HG03457 (cell line): ENCODE measurements at regions not wholly inside any gene's neighbourhood (a gene's known extent, or its start where the extent isn't known, plus 50 kb on each side); places are given as distances from the start of the nearest gene placed in this dataset.

ENCODE experiments used
- ATAC-seq: cut with Tn5 transposase; IDR thresholded peaks from one replicate; pipeline ENCODE4 v1.9.1; 2021; ENCODE audit warnings: moderate number of reproducible peaks; ENCODE audit not compliant: unreplicated experiment

- no peak for ATAC-seq
Measured at GRCh38 chr13:109868578-109869311, 82.4 kb upstream of the IRS2 start.

GRCh38 chr13:109867766-109868165 lies 81.4 kb upstream of the IRS2 start:
- ATAC-seq, result no peak

DNA sequence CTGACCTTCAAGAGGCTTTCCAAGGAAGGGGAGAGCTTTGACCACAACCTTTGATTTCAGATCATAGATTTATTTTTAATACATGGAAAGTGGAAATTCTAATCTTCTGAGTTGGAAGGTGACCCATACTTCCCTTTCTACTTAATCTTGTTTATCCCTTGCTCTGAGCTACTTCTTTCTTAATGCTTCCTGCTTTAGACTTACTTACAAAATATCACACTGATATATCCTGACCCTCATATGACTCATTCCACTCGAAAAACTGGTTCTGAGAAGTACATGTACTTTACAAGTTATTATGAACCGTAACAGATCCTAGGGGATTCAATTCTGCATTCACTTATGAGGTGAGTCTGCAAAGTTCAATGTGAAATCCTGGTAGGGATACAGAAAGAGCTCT lies 76.2 kb upstream of the IRS2 start:
- no peak for ATAC-seq

GRCh38 chr13:109859898-109860297 lies 73.5 kb upstream of the IRS2 start:
- no peak for ATAC-seq

DNA sequence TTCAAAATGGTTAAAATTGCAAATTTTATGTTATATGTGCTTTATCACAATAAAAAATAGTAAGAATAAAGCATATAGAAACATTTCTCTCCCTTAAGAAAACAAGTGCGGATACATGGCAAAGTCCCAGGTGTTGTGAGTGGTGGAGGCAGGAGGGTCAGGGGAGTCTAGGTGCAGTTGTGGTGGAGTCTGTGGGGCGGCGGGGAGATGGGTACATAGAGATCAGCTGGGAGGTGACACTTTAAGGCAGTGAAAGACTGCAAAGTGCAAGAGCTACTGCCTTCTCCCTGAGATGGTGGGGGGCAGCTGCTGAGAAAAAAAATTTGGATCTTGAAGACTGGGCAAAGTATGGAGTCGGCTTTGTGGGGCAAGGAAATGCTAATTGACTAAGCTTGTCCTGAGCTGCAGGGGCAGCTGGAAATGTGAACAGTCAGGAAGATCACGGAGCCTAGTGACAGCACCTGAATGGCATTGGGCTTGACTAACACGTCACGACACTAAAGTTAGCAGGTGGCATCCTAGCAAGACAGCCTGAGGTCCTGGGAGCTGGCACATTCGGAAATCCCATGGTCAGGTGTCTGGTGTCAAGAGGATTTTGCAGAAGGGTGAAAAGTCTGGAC lies 72.9 kb upstream of the IRS2 start:
- no peak for ATAC-seq

- no peak for ATAC-seq
Measured at GRCh38 chr13:109858319-109858718, 71.9 kb upstream of the IRS2 start.

DNA sequence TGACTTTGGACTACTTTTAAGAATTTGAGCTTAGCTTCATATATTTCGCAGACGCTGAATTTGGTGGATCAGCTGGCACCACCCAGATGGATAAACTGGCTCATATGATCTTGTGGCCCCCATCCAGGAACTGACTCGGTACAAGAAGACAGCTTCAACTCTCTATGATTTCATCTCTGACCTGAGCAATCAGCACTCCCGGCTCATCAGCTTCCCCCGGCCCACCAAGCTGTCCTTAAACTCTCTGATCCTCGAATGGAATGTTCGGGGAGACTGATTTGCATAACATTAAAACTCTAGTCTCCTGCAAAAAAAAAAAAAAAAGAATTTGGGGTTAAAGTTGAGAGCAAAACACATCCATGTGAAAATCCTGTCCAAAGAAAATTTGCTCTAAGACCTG lies 71.4 kb upstream of the IRS2 start:
- no peak for ATAC-seq

DNA sequence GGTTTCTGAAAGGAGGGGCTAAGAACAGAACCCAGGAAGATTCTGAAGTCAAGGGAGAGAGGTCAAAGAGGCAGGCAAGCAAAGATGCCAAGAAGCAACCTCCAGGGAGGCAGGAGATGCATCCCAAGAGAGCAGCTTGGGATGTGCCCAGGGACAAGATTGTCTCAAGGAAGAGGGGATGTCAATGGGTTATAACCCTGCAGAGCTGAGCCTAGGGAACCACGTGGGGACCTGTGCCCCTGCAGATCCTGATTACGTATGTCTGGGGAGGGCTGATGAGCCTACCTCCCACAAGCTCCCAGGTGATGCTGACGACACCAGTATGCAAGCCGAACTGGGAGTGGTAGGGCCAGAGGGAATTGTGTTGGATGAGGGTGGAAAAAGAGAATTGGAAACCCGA lies 70.9 kb upstream of the IRS2 start:
- ATAC-seq, result no peak

GRCh38 chr13:109856350-109856749 lies 70.0 kb upstream of the IRS2 start:
- ATAC-seq, result no peak

DNA sequence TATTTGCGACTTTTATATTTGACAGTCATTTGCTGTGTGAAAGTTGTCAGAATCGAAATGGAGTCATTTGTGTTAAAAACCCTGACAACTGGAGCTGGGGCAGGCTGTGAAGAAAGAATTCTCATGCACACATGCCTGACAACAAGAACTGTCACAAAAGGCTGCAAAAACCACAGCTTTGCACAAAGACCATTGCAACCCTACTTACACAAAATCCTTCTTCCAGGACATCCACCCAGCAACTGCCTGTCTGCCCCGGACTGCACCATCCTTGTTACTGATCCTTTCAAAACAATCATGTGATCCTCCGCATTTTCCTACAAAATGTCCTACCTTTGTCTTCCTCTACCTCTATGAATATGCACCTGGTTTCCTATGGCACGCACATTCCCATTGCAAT lies 66.8 kb upstream of the IRS2 start:
- ATAC-seq, result no peak

DNA sequence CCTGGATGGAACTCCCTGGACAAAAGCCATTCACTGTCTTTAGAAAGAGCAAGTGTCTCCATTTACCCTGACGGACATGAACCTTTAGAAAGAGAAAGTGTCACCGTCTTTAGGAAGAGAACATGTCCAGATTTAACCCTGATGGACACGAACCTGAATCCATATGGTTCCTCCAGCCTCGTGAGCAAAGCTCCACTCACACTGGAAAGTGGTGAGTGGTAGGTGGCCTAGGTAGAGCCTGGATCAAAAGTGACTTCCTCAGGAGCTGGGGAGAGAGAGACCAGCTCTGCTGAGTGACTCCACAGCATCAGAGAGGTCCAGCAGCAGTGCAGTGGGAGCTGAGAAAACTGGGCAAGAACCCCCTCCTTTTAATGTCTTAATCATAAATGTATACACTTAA lies 59.8 kb upstream of the IRS2 start:
- ATAC-seq, result no peak

DNA sequence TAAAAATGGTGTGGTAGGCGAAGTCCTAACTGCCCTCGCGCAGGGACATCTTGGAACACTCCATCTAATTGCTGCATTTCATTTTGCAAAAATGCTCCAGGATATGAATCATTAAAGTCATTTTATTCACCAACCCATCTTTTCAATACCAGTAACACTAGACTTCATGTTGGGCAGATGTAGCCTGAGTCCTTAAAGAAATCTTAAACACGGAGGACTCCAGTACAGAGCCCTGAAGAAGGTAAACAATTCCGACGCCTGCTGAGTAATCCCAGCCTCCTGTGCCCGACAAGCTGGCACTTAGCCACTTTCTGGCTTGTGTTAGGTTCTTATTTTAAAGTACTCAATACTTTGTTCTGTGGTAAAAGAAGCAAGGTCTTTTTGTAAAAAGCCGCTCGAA lies 58.0 kb upstream of the IRS2 start:
- ATAC-seq, result no peak

DNA sequence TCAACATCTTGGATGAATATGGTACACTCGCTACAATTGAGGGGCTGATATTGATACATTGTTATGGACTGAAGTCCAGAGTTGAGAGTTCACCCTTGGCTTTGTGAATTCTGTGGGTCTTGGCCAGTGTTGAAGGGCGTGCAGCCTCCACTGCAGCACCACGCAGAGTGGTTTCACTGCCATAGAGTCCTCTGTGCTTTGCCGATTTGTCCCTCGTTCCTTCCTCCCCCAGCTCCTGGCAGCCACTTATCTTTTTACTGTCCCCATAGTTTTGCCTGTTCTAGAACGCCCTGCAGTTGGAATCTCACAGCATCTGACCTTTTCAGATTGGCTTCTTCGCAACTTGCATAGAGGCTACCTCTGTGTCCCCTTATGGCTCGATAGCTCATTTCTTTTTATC lies 57.3 kb upstream of the IRS2 start:
- ATAC-seq, result no peak

- ATAC-seq, result no peak
Measured at GRCh38 chr13:109842212-109842920, 56.0 kb upstream of the IRS2 start.

- no peak for ATAC-seq
Measured at GRCh38 chr13:109840893-109841287, 54.5 kb upstream of the IRS2 start.

- ATAC-seq, result peak; percentile 40
Measured at GRCh38 chr13:109840201-109840892, 54.0 kb upstream of the IRS2 start.

GRCh38 chr13:109836629-109837607 lies 50.5 kb upstream of the IRS2 start:
- peak; percentile 84 for ATAC-seq
